ENCODE measurements at regions not wholly inside any gene's neighbourhood (a gene's known extent, or its start where the extent isn't known, plus 50 kb on each side); places are given as distances from the start of the nearest gene placed in this dataset.
"Not testable (repeated sequence)": the region's sequence is repeated elsewhere in the genome, so short reads cannot be mapped to it uniquely, and the experiment has no call there.

DNA sequence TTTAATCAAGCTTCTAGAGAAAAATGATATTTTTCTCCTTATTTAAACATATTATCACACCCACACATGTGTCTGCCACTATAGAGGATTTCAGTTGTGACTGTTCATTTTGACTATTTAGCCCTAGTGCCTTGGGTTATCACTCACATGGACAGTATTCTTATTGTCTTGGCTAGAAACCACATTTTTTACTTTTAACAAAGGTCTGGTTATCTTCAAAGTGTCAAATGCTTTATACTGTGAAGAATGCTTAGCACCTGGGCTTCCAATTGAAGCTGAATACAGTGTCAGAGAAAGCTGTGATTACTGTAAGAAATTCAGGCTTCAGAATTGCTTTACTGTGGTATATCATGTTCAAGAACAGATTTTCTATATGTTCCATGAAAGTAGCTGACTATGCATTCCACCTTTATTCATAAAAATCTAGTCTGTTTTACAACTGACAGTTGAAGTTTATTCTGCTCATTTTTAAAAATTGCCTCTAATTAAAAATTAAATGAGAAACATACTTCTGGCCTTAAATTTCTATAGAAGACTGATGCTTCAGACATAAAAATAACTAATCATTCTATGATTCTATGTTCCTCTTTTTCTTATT is 278.6 kb downstream of the SEMA3D start:
- Mint-ChIP-seq H3K9me3 (peaks cover 4% of the 10 kb centered on the region), H3K27me3 (no peaks in the 10 kb centered on the region), H3K4me3 (no peak overlapping the region), H3K36me3 (ENCODE audit: low read depth) (no peaks in the 10 kb centered on the region), H3K4me1 (ENCODE audit: low read depth) (no peaks in the 10 kb centered on the region), H3K27ac (no peak overlapping the region)

DNA sequence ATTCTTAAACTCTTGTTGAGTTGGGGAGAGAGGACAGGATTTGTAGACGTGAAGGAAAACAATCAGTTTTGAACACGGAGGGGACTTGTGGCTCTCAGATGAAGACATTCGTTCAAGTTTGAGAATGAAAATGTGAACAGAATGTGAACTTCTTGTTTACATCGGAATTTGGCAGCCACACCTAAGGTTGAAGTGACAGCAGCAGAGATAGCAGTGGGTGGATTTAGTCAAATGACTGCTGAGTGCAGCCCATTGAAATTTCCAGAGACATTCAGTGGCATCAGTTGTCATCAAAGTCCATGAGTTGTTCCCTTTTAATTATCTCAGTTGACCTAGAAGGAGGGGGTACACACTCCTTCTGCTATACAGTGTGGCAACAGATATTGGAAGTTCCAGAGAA is 280.0 kb downstream of the SEMA3D start:
- Mint-ChIP-seq H3K27me3 (no peaks in the 10 kb centered on the region), H3K4me3 (no peak overlapping the region), H3K9me3 (peaks cover 6% of the 10 kb centered on the region), H3K36me3 (ENCODE audit: low read depth) (no peaks in the 10 kb centered on the region), H3K4me1 (ENCODE audit: low read depth) (no peaks in the 10 kb centered on the region), H3K27ac (no peak overlapping the region)

DNA sequence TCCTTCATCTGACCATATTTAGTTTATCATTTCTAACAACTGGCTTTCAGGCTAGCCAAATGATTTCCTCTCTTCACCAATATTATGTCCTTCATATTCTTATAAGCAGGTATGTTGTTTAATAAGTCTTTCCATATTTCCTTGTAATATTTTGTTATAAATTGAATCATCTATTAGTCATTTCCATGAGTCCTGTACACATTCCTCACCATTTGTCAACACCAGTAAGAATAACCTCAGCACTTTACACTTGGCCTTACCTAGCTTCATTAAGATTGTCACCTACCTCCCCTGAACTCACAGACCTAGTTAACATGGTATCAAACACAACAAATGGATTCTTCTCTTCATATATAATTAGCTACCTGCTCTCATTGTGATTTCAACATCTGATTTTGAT is 282.3 kb downstream of the SEMA3D start:
- H3K27me3 Mint-ChIP-seq, result no peaks in the 10 kb centered on the region
- H3K36me3 Mint-ChIP-seq (ENCODE audit: low read depth), result no peaks in the 10 kb centered on the region
- peaks cover 6% of the 10 kb centered on the region for H3K9me3 Mint-ChIP-seq
- no peaks in the 10 kb centered on the region for H3K4me1 Mint-ChIP-seq (ENCODE audit: low read depth)
- no peak overlapping the region for H3K4me3 Mint-ChIP-seq
- no peak overlapping the region for H3K27ac Mint-ChIP-seq

DNA sequence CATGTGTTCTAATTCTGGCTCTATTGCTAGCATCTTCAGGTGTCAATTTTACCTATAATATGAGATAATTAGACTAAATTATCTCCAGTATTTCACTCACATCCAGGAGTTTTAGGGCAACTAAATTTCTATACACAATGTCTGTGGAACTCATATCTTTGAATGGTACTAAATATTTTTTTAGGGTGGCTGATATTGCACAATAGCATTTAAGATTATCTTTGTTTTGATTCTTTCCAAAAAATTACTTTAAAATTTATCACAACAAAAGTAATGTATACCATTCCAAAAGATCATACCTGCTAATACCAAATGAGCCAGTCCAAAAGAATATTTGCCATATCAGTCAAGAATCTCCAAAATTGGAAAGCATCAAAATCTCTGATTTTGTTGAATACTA is 285.5 kb downstream of the SEMA3D start:
- Mint-ChIP-seq H3K9me3 (peaks cover 6% of the 10 kb centered on the region), H3K4me1 (ENCODE audit: low read depth) (no peaks in the 10 kb centered on the region), H3K27me3 (no peaks in the 10 kb centered on the region), H3K36me3 (ENCODE audit: low read depth) (no peaks in the 10 kb centered on the region), H3K27ac (no peak overlapping the region), H3K4me3 (no peak overlapping the region)

DNA sequence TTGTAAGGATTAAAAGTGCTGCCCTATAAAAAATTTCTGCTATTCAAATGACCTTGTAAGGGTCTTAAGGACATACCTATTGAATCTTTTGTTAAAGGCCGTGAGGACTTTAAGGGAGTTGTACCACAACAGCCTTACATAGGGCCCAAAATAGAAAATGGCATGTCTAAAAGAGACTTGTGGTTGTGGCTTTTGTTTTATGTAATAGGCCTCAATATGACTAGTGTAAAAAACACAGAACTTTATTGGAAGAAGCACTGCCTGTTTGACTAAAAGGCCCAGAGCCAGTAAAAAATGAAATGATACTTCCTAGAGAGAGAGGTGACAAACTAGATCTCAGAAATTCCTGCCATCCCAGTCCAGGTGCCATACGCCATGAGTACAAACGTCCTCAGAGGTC is 286.6 kb downstream of the SEMA3D start:
- H3K4me1 Mint-ChIP-seq (ENCODE audit: low read depth), result no peaks in the 10 kb centered on the region
- no peak overlapping the region for H3K4me3 Mint-ChIP-seq
- H3K27ac Mint-ChIP-seq, result no peak overlapping the region
- no peaks in the 10 kb centered on the region for H3K27me3 Mint-ChIP-seq
- no peaks in the 10 kb centered on the region for H3K36me3 Mint-ChIP-seq (ENCODE audit: low read depth)
- peaks cover 6% of the 10 kb centered on the region for H3K9me3 Mint-ChIP-seq

DNA sequence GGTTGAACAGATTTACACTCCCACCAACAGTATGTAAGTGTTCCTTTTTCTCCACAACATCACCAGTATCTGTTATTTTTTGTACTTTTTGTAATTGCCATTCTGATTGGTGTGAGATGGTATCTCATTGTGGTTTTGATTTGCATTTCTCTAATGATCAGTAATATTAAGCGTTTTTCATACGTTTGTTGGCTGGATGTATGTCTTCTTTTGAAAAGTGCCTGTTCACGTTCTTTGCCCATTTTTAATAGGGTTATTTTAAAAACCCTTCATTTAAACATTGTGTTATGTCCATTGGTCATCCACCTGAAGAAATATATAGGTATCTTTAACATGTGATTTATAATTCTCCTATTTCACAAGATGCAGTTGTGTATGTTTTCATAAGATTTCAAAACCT is 291.3 kb downstream of the SEMA3D start:
- H3K4me1 Mint-ChIP-seq (ENCODE audit: low read depth), result no peaks in the 10 kb centered on the region
- no peak overlapping the region for H3K4me3 Mint-ChIP-seq
- H3K27me3 Mint-ChIP-seq, result no peaks in the 10 kb centered on the region
- no peaks in the 10 kb centered on the region for H3K9me3 Mint-ChIP-seq
- no peak overlapping the region for H3K27ac Mint-ChIP-seq
- no peaks in the 10 kb centered on the region for H3K36me3 Mint-ChIP-seq (ENCODE audit: low read depth)

DNA sequence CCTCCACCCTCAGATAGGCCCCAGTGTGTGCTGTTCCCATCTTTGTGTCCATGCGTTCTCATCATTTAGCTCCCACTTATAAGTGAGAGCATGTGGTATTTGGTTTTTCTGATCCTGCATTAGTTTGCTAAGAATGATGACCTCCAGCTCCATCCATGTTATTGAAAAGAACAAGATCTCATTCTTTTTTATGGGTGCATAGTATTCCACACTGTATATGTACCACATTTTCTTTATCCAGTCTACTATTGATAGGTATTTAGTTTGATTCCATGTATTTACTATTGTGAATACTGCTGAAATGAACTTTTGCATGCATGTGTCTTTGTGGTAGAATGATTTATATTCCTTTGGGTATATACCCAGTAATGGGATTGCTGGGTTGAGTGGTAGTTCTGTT is 303.3 kb downstream of the SEMA3D start:
- not testable (repeated sequence) for H3K27me3 Mint-ChIP-seq; H3K4me3 Mint-ChIP-seq; H3K9me3 Mint-ChIP-seq; H3K36me3 Mint-ChIP-seq (ENCODE audit: low read depth); H3K4me1 Mint-ChIP-seq (ENCODE audit: low read depth); H3K27ac Mint-ChIP-seq

DNA sequence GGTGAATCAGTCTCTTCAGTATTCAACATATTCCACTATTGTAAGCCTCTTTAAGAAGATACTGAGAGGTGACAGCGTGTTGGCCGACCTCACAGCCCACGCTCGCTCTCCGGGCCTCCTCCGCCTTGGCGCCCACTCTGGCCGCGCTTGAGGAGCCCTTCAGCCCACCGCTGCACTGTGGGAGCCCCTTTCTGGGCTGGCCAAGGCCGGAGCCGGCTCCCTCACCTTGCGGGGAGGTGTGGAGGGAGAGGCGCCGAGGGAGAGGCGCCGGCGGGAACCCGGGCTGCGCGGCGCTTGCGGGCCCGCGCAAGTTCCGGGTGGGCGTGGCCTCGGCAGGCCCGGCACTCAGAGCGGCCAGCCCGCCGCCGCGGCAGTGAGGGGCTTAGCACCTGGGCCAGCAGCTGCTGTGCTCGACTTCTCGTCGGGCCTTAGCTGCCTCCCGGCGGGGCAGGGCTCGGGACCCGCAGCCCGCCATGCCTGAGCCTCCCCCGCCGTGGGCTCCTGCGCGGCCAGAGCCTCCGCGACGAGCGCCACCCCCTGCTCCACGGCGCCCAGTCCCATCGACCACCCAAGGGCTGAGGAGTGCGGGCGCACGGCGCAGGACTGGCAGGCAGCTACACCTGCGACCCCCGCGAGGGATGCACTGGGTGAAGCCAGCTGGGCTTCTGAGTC is 306.4 kb downstream of the SEMA3D start:
- H3K9me3 Mint-ChIP-seq; H3K27ac Mint-ChIP-seq; H3K4me1 Mint-ChIP-seq (ENCODE audit: low read depth): not testable (repeated sequence)

DNA sequence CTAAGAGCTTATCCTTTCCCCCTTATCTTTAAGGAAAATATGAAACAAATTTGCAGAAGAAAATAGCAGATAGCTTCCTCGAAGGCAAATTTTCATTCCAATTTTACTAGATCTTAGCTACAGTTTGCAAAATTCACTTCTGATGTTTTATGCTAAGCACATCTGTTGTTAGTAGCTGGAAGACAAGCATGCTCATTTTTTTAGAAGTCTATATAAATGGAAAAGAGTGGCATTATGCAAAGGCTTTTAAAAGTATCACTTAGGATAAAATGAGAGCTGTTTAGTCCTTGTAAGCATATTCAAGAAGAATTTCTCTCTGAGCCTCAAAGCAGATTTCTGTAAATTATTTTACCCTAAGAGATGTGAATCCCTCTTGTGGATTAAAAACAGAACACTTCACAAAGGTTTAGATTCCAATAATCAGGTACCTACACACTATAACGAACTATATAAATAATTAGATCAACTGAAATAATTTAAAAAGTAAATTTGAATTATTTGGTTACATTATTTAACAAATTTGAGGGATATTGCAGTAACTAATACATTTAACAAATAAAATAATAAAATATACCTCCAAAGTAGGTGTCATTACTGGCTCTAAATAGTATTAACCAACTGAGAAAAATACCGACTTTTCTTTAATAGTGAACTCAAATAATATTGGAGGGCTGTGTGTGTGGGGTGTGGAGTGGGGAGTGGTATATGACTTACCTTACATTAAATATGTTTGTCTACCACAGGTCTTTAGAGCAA is 307.1 kb downstream of the SEMA3D start:
- H3K4me1 Mint-ChIP-seq (ENCODE audit: low read depth), result no peaks in the 10 kb centered on the region
- H3K27ac Mint-ChIP-seq, result no peak overlapping the region
- H3K4me3 Mint-ChIP-seq, result no peak overlapping the region
- peaks cover 8% of the 10 kb centered on the region for H3K9me3 Mint-ChIP-seq
- H3K27me3 Mint-ChIP-seq, result no peaks in the 10 kb centered on the region
- no peaks in the 10 kb centered on the region for H3K36me3 Mint-ChIP-seq (ENCODE audit: low read depth)

More for the DNA sequence above, 306.4 kb downstream of the SEMA3D start:
- not testable (repeated sequence) for H3K27me3 Mint-ChIP-seq; H3K36me3 Mint-ChIP-seq (ENCODE audit: low read depth); H3K4me3 Mint-ChIP-seq

DNA sequence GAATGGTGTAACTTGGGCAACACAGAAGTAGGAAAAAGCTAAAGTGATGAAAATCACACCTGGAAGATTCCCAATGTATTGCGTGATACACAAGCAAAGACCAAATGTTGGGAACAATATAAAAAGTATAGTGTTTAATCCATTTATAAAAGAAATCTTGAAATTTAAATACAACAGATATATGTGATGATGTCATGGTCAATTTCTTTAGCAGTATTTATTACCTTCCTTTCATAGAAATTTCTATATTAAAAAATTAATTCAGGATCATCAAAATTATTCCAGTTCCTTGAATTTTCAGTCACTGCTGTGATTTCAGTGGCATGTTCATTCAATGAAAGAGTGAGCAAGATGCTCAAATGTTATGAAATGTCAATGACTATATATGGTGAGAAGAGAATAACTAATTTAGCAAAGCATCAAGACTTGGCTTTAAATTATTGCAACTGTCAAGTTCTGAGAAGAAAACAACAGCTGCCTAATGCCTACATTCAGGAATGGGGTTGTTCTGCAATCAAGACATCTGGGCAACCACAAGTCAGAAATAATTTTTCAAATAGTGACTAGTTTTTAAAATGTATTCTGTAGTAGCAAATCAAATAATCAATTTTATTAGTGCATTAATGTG is 308.8 kb downstream of the SEMA3D start:
- Mint-ChIP-seq H3K4me1 (ENCODE audit: low read depth) (no peaks in the 10 kb centered on the region), H3K36me3 (ENCODE audit: low read depth) (no peaks in the 10 kb centered on the region), H3K9me3 (no peaks in the 10 kb centered on the region), H3K27me3 (no peaks in the 10 kb centered on the region), H3K4me3 (no peak overlapping the region), H3K27ac (no peak overlapping the region)

DNA sequence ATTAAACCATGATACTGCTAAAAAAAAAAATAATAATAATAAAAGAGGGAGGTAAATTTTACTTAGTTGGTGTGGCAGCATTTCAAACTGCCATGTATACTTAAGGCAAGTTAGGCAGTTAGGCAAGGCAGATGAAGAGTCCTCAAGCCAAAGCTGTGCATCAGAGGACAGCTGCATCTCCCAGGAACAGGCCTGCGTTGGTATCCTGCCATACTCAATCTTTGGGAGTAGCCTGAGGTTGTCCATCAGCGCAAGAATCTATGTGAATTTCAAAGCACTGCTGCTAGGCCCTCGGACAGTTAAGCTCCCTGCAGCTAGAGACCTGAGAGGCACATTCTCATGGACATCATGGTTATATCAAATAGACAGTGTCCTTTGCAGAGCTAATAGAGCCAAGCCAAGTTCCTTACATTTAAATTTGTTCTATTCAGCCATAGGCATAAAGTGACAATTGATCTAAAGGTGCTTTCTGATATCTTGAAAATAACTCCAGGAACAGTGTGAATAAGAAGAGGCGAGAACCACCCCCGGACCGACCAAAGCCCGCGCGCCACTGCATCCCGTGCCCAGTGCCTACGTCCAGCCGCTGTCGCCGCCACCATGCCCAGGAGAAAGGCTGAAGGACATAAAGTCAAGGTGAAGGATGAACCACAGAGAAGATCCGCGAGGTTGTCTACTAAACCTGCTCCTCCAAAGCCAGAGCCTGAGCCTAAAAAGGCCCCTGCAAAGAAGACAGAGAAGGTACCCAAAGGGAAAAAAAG is 310.6 kb downstream of the SEMA3D start:
- Mint-ChIP-seq H3K27ac (no peak overlapping the region), H3K9me3 (peaks cover 5% of the 10 kb centered on the region), H3K4me1 (ENCODE audit: low read depth) (no peaks in the 10 kb centered on the region), H3K36me3 (ENCODE audit: low read depth) (no peaks in the 10 kb centered on the region), H3K4me3 (no peak overlapping the region), H3K27me3 (no peaks in the 10 kb centered on the region)

DNA sequence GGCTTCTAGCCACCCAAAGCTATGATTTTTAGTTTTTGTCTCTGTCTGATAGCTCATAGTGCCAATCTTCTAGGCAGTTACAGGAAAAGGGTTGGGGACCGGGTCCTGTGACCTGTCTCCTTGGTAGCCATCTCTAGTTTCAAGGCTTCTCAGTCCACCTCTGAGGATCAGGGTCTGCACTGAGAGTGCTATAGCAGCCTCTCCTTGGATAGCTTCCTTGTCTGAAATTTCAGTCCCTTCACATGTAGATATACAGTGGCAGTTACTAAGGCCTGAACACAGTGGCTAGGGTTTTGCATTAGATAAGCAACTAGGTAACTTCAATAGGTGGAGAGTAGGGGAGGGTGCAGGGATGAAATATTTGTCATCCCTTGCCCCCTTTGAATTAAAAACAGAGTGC is 321.3 kb downstream of the SEMA3D start:
- no peaks in the 10 kb centered on the region for H3K36me3 Mint-ChIP-seq (ENCODE audit: low read depth)
- H3K27ac Mint-ChIP-seq, result no peak overlapping the region
- no peak overlapping the region for H3K4me3 Mint-ChIP-seq
- H3K4me1 Mint-ChIP-seq (ENCODE audit: low read depth), result no peaks in the 10 kb centered on the region
- H3K9me3 Mint-ChIP-seq, result no peaks in the 10 kb centered on the region
- H3K27me3 Mint-ChIP-seq, result no peaks in the 10 kb centered on the region

DNA sequence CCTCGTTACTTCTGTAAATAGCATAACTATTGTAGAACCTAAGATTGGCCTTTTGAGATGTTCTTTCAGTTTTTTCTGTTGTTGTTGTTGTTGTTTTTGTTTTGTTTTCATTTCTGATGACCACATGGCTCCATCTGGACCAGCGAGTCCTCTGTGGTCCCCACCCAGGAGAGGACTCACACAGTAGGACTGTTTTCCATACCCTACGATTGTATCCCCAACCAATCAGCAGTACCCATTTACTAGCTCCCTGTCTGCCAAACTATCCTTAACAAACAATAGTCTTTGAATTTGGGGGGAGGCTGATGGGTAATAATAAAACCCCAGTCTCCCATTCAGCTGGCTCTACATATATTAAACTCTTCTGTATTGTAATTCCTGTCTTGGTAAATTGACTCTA is 329.5 kb downstream of the SEMA3D start:
- Mint-ChIP-seq H3K27me3 (no peaks in the 10 kb centered on the region), H3K9me3 (peaks cover 5% of the 10 kb centered on the region), H3K4me3 (no peak overlapping the region), H3K27ac (no peak overlapping the region), H3K4me1 (ENCODE audit: low read depth) (no peaks in the 10 kb centered on the region), H3K36me3 (ENCODE audit: low read depth) (no peaks in the 10 kb centered on the region)

DNA sequence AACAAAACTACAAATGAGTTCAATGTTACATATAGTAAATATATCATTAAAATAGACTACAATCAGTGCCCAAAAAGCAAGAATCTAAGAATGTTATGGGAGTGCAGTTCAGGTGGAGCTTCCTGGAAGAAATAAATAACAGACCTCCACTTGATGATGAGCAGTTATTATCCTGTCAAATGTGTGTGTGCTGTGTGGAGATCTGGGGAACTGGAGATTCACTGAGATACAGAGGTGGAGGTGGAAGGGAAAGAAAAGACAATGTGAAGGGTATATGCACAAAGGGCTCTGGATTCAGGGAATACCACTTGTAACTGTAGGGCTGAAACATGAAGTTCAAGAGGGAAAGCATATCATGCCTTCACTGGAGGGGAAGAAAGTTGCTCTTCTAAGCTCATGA is 331.1 kb downstream of the SEMA3D start:
- Mint-ChIP-seq H3K27me3 (no peaks in the 10 kb centered on the region), H3K4me1 (ENCODE audit: low read depth) (no peaks in the 10 kb centered on the region), H3K27ac (no peak overlapping the region), H3K36me3 (ENCODE audit: low read depth) (no peaks in the 10 kb centered on the region), H3K4me3 (no peak overlapping the region), H3K9me3 (peaks cover 5% of the 10 kb centered on the region)

DNA sequence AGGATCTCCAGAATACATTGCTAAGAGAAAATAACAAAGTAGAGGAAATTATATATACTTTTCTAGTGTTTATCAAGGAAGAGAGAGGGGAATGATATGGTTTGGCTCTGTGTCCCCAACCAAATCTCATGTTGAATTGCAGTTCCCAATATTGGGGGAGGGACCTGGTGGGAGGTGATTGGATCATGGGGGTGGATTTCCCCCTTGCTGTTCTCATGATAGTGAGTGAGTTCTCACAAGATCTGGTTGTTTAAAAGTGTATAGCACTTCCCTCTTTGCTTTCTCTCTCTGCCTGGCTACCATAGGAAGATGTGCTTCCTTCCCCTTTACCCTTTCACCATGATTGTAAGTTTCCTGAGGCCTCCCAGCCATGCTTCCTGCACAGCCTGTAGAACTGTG is 337.9 kb downstream of the SEMA3D start:
- H3K27ac Mint-ChIP-seq; H3K27me3 Mint-ChIP-seq; H3K4me3 Mint-ChIP-seq; H3K9me3 Mint-ChIP-seq; H3K4me1 Mint-ChIP-seq (ENCODE audit: low read depth); H3K36me3 Mint-ChIP-seq (ENCODE audit: low read depth): not testable (repeated sequence)
